Liver (tissue), 8 donors: ENCODE measurements at regions not wholly inside any gene's neighbourhood (a gene's known extent, or its start where the extent isn't known, plus 50 kb on each side); places are given as distances from the start of the nearest gene placed in this dataset.

Source experiments
- DNase-seq: peaks from one replicate; pipeline ENCODE4 v3.0.0-alpha.2; 2017; ENCODE audit warnings: low spot score
- H3K27ac ChIP-seq, 2 donors: one replicate each; pipeline ENCODE4 v1.7.0; 2013; ENCODE audit warnings: inconsistent platforms in 2 of 2, low read length in 2 of 2, control low read depth in 1 of 2, low read depth in 1 of 2, mild to moderate bottlenecking in 1 of 2
- H3K27me3 ChIP-seq, 4 donors: one replicate each; pipeline versions ENCODE4 v1.6.1 to v1.7.0; 2013; ENCODE audit warnings: low read length in 3 of 4, inconsistent platforms in 1 of 4, mild to moderate bottlenecking in 1 of 4, moderate library complexity in 1 of 4; ENCODE audit not compliant: control insufficient read depth in 4 of 4, insufficient read depth in 4 of 4
- H3K36me3 ChIP-seq, 4 donors: one replicate each; pipeline versions ENCODE4 v1.6.1 to v1.7.0; 2013; ENCODE audit warnings: low read length in 3 of 4, mild to moderate bottlenecking in 3 of 4, low read depth in 1 of 4, moderate library complexity in 1 of 4; ENCODE audit not compliant: control insufficient read depth in 4 of 4, insufficient read depth in 3 of 4
- H3K4me1 ChIP-seq, 4 donors: one replicate each; pipeline versions ENCODE4 v1.6.1 to v1.7.0; 2013; ENCODE audit warnings: low read length in 3 of 4, mild to moderate bottlenecking in 3 of 4, moderate library complexity in 1 of 4; ENCODE audit not compliant: control insufficient read depth in 4 of 4, insufficient read depth in 4 of 4
- H3K4me3 ChIP-seq, 3 donors: one replicate each; pipeline versions ENCODE4 v1.6.1 to v1.7.0; 2013; ENCODE audit warnings: low read length in 3 of 3, control low read depth in 1 of 3, low read depth in 1 of 3, mild to moderate bottlenecking in 1 of 3
- H3K9ac ChIP-seq, 2 donors: one replicate each; pipeline ENCODE4 v1.7.0; 2013; ENCODE audit warnings: low read length in 2 of 2, mild to moderate bottlenecking in 2 of 2, moderate library complexity in 2 of 2, control low read depth in 1 of 2, low read depth in 1 of 2
- H3K9me3 ChIP-seq, 4 donors: one replicate each; pipeline versions ENCODE4 v1.6.1 to v1.7.0; 2013; ENCODE audit warnings: low read length in 3 of 4; ENCODE audit not compliant: control insufficient read depth in 4 of 4
- EGR1 ChIP-seq, 2 donors: IDR thresholded peaks; 2 replicates each; pipeline ENCODE4 v1.6.1; 2016 to 2018; ENCODE audit warnings: antibody characterized with exemption in 2 of 2, low read depth in 2 of 2
- FOXA1 ChIP-seq: IDR thresholded peaks from 2 replicates; pipeline ENCODE4 v1.6.1; 2016; ENCODE audit warnings: antibody characterized with exemption
- FOXA2 ChIP-seq: IDR thresholded peaks from 2 replicates; pipeline ENCODE4 v1.6.1; 2016; ENCODE audit warnings: antibody characterized with exemption
- GABPA ChIP-seq, 2 donors: IDR thresholded peaks in 1 of 2; conservative IDR thresholded peaks in 1 of 2; 2 replicates each; pipeline ENCODE4 v1.6.1; 2016; ENCODE audit warnings: antibody characterized with exemption in 2 of 2, mild to moderate bottlenecking in 1 of 2, moderate library complexity in 1 of 2
- HNF4A ChIP-seq, 2 donors: conservative IDR thresholded peaks; 2 replicates each; pipeline ENCODE4 v1.6.1; 2016; ENCODE audit warnings: antibody characterized with exemption in 2 of 2, mild to moderate bottlenecking in 2 of 2
- HNF4G ChIP-seq: IDR thresholded peaks from 2 replicates; pipeline ENCODE4 v1.6.1; 2016; ENCODE audit warnings: antibody characterized with exemption
- JUND ChIP-seq, 2 donors: IDR thresholded peaks; 2 replicates each; pipeline ENCODE4 v1.6.1; 2016; ENCODE audit warnings: antibody characterized with exemption in 2 of 2
- NR2F2 ChIP-seq: IDR thresholded peaks from 2 replicates; pipeline ENCODE4 v1.6.1; 2016; ENCODE audit warnings: antibody characterized with exemption
- RAD21 ChIP-seq, 2 donors: IDR thresholded peaks; 2 replicates each; pipeline ENCODE4 v1.6.1; 2016; ENCODE audit warnings: antibody characterized with exemption in 2 of 2, mild to moderate bottlenecking in 2 of 2
- RXRA ChIP-seq, 2 donors: IDR thresholded peaks; 2 replicates each; pipeline ENCODE4 v1.6.1; 2017 to 2018; ENCODE audit warnings: antibody characterized with exemption in 2 of 2, mild to moderate bottlenecking in 1 of 2
- SP1 ChIP-seq: IDR thresholded peaks from 2 replicates; pipeline ENCODE4 v1.6.1; 2018; ENCODE audit warnings: antibody characterized with exemption, mild to moderate bottlenecking
- TAF1 ChIP-seq: conservative IDR thresholded peaks from 2 replicates; pipeline ENCODE4 v1.6.1; 2016; ENCODE audit warnings: antibody characterized with exemption, mild to moderate bottlenecking
- YY1 ChIP-seq: IDR thresholded peaks from 2 replicates; pipeline ENCODE4 v1.6.1; 2016; ENCODE audit warnings: antibody characterized with exemption, mild to moderate bottlenecking
- WGBS: extraction: QIAGEN DNeasy Blood & Tissue Kit; methylation state at CpG from one replicate; pipeline ENCODE4 v1.1.7; 2013; 5-methylcytosine and 5-hydroxymethylcytosine counted together
- TF ChIP-seq, protein P1 (sequence below): IDR thresholded peaks from 2 replicates; pipeline ENCODE4 v1.6.1; 2016; ENCODE audit warnings: antibody characterized with exemption
- TF ChIP-seq, protein P2 (sequence below): IDR thresholded peaks from 2 replicates; pipeline ENCODE4 v1.6.1; 2016; ENCODE audit warnings: antibody characterized with exemption
- TF ChIP-seq, protein P3 (sequence below): fragments of 150-350 bp; IDR thresholded peaks from 2 replicates; pipeline ENCODE4 v1.5.1; 2017; ENCODE audit warnings: improper control_type of control experiment, low read depth, low read length; ENCODE audit not compliant: missing input control
- TF ChIP-seq, protein P4 (sequence below): IDR thresholded peaks from 2 replicates; pipeline ENCODE4 v1.6.1; 2016; ENCODE audit warnings: antibody characterized with exemption
- TF ChIP-seq, protein P5 (sequence below): IDR thresholded peaks from 2 replicates; pipeline ENCODE4 v1.6.1; 2016; ENCODE audit warnings: antibody characterized with exemption, mild to moderate bottlenecking
- donor health status: healthy.
- donor health status: healthy.
- donor health status: healthy.
- donor health status: healthy.
- donor health status: healthy.

DNA sequence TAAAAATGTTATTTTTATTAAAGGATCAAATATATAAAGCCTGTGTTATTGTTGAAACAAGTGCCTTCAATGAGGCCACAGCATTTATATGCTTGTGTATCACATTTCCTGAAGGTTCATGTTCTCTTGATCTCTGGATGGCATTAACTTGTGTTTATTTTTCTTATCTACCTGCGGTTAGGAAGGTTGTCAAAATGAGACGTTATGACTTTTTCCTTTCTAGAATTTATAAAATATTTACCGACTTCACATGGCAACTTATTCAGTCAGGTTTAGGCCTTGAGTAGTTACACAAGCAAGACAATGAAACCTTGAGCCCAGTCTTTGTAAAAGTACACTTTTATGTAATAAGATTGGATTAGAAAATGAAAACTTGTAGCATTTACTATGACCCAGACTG is 196.4 kb upstream of the ACVR2A start:
- no peaks in the 10 kb centered on the region for H3K36me3 ChIP-seq
- TF ChIP-seq NR2F2: no peak
- TF ChIP-seq FOXA2: no peak
- TF ChIP-seq, protein P1, sequence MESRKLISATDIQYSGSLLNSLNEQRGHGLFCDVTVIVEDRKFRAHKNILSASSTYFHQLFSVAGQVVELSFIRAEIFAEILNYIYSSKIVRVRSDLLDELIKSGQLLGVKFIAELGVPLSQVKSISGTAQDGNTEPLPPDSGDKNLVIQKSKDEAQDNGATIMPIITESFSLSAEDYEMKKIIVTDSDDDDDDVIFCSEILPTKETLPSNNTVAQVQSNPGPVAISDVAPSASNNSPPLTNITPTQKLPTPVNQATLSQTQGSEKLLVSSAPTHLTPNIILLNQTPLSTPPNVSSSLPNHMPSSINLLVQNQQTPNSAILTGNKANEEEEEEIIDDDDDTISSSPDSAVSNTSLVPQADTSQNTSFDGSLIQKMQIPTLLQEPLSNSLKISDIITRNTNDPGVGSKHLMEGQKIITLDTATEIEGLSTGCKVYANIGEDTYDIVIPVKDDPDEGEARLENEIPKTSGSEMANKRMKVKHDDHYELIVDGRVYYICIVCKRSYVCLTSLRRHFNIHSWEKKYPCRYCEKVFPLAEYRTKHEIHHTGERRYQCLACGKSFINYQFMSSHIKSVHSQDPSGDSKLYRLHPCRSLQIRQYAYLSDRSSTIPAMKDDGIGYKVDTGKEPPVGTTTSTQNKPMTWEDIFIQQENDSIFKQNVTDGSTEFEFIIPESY: no peak
- no peak for TF ChIP-seq HNF4A (conservative IDR thresholded peaks at IDR 0.05)
- no peak for TF ChIP-seq JUND (IDR thresholded peaks at IDR 0.05)
- TF ChIP-seq GABPA (IDR thresholded peaks at IDR 0.05 in 1 of 2, conservative IDR thresholded peaks at IDR 0.05 in 1 of 2): no peak
- TF ChIP-seq, protein P2, sequence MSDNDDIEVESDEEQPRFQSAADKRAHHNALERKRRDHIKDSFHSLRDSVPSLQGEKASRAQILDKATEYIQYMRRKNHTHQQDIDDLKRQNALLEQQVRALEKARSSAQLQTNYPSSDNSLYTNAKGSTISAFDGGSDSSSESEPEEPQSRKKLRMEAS: no peak
- TF ChIP-seq RXRA (IDR thresholded peaks at IDR 0.05): no peak
- TF ChIP-seq, protein P3, sequence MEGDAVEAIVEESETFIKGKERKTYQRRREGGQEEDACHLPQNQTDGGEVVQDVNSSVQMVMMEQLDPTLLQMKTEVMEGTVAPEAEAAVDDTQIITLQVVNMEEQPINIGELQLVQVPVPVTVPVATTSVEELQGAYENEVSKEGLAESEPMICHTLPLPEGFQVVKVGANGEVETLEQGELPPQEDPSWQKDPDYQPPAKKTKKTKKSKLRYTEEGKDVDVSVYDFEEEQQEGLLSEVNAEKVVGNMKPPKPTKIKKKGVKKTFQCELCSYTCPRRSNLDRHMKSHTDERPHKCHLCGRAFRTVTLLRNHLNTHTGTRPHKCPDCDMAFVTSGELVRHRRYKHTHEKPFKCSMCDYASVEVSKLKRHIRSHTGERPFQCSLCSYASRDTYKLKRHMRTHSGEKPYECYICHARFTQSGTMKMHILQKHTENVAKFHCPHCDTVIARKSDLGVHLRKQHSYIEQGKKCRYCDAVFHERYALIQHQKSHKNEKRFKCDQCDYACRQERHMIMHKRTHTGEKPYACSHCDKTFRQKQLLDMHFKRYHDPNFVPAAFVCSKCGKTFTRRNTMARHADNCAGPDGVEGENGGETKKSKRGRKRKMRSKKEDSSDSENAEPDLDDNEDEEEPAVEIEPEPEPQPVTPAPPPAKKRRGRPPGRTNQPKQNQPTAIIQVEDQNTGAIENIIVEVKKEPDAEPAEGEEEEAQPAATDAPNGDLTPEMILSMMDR: no peak
- TF ChIP-seq, protein P4, sequence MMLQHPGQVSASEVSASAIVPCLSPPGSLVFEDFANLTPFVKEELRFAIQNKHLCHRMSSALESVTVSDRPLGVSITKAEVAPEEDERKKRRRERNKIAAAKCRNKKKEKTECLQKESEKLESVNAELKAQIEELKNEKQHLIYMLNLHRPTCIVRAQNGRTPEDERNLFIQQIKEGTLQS: no peak
- TF ChIP-seq YY1: no peak
- TF ChIP-seq HNF4G: no peak
- no peak for TF ChIP-seq FOXA1
- TF ChIP-seq RAD21 (IDR thresholded peaks at IDR 0.05): no peak
- no peak for TF ChIP-seq EGR1 (IDR thresholded peaks at IDR 0.05; ENCODE audit: low read depth in 2 of 2)
- TF ChIP-seq SP1: no peak
- TF ChIP-seq TAF1: no peak
- TF ChIP-seq, protein P5, sequence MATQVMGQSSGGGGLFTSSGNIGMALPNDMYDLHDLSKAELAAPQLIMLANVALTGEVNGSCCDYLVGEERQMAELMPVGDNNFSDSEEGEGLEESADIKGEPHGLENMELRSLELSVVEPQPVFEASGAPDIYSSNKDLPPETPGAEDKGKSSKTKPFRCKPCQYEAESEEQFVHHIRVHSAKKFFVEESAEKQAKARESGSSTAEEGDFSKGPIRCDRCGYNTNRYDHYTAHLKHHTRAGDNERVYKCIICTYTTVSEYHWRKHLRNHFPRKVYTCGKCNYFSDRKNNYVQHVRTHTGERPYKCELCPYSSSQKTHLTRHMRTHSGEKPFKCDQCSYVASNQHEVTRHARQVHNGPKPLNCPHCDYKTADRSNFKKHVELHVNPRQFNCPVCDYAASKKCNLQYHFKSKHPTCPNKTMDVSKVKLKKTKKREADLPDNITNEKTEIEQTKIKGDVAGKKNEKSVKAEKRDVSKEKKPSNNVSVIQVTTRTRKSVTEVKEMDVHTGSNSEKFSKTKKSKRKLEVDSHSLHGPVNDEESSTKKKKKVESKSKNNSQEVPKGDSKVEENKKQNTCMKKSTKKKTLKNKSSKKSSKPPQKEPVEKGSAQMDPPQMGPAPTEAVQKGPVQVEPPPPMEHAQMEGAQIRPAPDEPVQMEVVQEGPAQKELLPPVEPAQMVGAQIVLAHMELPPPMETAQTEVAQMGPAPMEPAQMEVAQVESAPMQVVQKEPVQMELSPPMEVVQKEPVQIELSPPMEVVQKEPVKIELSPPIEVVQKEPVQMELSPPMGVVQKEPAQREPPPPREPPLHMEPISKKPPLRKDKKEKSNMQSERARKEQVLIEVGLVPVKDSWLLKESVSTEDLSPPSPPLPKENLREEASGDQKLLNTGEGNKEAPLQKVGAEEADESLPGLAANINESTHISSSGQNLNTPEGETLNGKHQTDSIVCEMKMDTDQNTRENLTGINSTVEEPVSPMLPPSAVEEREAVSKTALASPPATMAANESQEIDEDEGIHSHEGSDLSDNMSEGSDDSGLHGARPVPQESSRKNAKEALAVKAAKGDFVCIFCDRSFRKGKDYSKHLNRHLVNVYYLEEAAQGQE: no peak
- 71% methylated on average over 3 of the region's 3 CpGs for WGBS
- H3K9ac ChIP-seq: no peak overlapping the region
- no peak overlapping the region for H3K27ac ChIP-seq
- H3K9me3 ChIP-seq: no peaks in the 10 kb centered on the region
- H3K27me3 ChIP-seq: no peaks in the 10 kb centered on the region
- no peaks in the 10 kb centered on the region for H3K4me1 ChIP-seq
- no peak for DNase-seq
- H3K4me3 ChIP-seq: no peak overlapping the region

DNA sequence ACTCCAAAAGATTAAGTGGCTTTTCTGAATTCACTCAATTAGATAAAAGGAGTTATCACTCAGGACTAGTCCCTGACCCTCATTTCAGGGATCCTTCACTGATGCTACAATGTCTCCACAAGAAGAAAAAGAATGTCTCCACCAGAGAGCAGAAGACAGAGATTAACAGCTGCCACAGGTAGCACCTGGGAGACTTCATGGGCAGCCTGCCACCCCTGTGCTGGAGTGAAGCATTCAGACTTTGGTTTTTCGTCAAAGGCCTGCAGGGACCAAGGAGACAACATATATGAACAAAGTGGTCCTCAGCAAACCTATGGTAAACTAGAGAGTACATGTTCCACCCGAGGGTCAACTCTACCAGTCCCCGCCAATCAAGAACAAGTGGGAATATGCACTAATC is 197.0 kb upstream of the ACVR2A start:
- Histone ChIP-seq H3K36me3 (no peaks in the 10 kb centered on the region), H3K27me3 (no peaks in the 10 kb centered on the region), H3K4me1 (no peaks in the 10 kb centered on the region), H3K9ac (no peak overlapping the region), H3K4me3 (no peak overlapping the region), H3K27ac (no peak overlapping the region), H3K9me3 (no peaks in the 10 kb centered on the region)
- 93% methylated on average over 3 of the region's 3 CpGs for WGBS
- no peak for DNase-seq
- TF ChIP-seq, protein P5: no peak
- TF ChIP-seq GABPA (IDR thresholded peaks at IDR 0.05 in 1 of 2, conservative IDR thresholded peaks at IDR 0.05 in 1 of 2): no peak
- TF ChIP-seq, protein P1: no peak
- TF ChIP-seq RXRA (IDR thresholded peaks at IDR 0.05): no peak
